ENCODE measurements at regions not wholly inside any gene's neighbourhood (a gene's known extent, or its start where the extent isn't known, plus 50 kb on each side); places are given as distances from the start of the nearest gene placed in this dataset.
"Not testable (repeated sequence)": the region's sequence is repeated elsewhere in the genome, so short reads cannot be mapped to it uniquely, and the experiment has no call there.

DNA sequence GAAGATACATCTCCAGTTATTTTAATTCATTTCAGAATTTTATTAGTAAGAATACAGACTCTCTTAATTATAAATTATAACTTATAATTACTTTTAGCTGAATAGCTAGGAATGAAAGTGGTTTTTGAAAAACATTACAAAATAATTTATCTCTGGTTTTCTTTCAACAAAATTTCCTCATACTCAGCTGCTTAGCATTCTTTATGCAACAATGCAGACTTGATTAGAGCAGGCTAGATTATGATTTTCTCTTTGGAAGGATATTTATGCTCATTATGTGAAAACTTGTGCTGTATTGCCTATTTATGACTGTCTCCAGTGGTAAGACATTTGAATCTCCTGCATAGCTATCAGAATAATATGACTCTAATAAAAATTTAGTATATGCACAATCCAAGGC lies 2023.7 kb downstream of the C4orf33 start:
- no peak for ATAC-seq

GRCh38 chr4:131137196-131137595 lies 2011.9 kb upstream of the PCDH10 start:
- ATAC-seq, result no peak

- no peak for ATAC-seq
Measured at GRCh38 chr4:131159261-131159660, 1989.8 kb upstream of the PCDH10 start.

DNA sequence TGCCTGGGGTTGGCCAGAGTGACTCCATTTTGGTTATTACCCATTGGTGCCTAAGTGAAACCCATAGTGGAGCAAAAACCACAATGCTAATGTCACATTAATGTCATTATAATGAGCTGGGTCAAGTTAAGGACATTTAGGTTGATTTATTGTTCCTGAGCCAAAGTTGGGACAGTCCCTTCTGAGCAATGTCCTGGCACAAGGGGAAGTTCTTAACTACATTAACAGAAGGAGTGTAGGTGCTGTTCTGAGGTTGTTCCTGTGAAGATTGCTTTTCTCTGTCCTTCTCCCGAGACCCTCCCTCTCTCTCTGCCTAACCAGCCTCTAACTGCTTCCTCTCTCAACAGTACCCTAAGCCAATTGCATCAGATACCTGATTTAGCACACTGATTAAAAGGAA lies 1956.8 kb upstream of the PCDH10 start:
- no peak for ATAC-seq

DNA sequence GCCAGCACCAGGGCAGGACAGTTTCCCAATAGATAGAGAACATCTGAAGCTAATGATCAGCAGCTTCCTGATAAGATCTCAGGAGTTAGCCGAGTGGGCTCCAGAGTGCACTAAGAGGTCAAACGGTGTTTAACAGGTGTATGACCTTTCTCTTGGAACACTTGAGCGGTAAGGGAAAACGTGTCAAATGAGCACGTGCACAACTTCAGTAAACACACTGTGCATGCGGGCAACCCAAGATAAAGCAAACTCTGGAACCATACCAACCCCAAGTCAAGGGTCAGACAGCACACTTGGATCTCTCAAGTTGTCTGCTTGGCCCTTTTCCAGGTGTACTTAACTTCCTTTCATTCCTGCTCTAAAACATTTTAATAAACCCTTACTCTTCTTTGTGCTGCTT lies 1941.5 kb upstream of the PCDH10 start:
- ATAC-seq, result no peak

DNA sequence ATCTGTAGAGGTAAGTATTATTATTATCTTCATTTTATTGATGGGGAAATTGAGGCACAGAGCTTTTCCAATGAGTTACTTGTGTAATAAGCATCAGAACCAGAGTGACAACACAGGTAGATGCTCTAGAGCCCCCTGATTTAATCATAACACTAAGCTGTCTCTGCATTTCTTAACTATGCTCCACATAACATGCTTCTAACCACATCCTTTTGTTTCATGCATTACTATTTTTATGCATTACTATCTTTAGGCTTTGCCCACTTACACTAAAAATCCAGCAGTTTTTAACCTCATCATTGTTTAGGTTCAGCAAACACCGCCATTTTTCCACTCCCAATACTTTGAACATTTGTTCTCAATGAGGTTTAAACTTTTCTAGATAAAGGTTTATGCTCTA lies 1900.8 kb upstream of the PCDH10 start:
- no peak for ATAC-seq

GRCh38 chr4:131251321-131251720 lies 1897.8 kb upstream of the PCDH10 start:
- ATAC-seq, result no peak

DNA sequence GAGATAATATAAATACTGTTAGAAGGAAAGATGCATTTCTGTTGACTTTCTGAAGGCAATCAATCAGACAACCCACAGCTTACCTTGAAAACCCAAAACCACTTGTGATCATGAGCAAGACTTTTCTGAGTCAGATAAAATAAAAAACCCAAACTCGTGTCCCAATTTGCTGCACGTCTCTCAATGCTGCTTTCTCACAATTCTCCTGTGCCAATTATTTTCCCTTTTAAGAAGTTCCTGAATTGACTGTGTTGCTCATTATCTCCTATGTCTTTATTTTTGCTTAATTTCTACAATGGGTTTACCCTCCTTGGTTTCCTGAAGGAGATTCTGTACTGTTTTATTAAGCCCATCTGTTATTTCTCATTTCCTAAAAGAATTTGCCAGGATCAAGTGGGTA lies 1891.9 kb upstream of the PCDH10 start:
- ATAC-seq, result no peak

DNA sequence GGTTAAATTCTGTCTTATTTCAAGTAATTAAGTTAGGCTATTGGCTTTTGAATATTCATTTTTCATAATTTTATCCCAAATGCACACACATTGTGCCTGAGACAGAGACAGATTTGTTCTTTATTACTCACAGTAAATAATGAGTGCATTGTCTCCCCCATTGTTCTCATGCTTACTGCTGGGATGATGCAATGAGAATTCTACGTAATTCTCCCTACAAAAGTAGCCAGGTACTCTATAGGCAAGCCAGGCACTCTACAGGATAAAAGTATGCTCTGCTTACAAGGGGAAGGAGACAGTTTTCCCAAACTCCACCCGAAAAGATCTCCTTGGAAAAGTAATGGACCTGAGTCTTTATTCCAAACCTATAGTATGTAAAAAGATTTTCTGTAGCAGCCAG lies 1890.7 kb upstream of the PCDH10 start:
- no peak for ATAC-seq

GRCh38 chr4:131288441-131288840 lies 1860.7 kb upstream of the PCDH10 start:
- no peak for ATAC-seq

- no peak for ATAC-seq
Measured at GRCh38 chr4:131296192-131296591, 1852.9 kb upstream of the PCDH10 start.

- no peak for ATAC-seq
Measured at GRCh38 chr4:131302108-131302507, 1847.0 kb upstream of the PCDH10 start.

GRCh38 chr4:131304686-131305085 lies 1844.4 kb upstream of the PCDH10 start:
- no peak for ATAC-seq

- ATAC-seq, result no peak
Measured at GRCh38 chr4:131309628-131310027, 1839.5 kb upstream of the PCDH10 start.

GRCh38 chr4:131316086-131316485 lies 1833.0 kb upstream of the PCDH10 start:
- ATAC-seq, result no peak

DNA sequence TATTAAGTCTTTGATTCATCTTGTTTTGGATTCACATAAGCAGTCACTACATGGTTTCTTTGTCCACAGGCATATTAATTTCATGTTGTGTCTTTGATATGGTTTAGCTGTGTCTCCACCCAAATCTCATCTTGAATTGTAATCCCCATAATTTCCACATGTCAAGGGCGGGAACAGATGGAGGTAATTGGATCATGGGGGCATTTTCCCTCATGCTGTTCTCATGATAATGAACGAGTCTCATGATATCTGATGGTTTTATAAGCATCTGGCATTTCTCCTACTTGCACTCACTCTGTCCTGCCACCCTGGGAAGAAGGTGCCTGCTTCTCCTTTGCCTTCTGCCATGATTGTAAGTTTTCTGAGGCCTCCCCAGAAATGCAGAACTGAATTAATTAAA lies 1811.2 kb upstream of the PCDH10 start:
- no peak for ATAC-seq

- no peak for ATAC-seq
Measured at GRCh38 chr4:131339137-131339536, 1810.0 kb upstream of the PCDH10 start.

GRCh38 chr4:131344761-131345160 lies 1804.3 kb upstream of the PCDH10 start:
- no peak for ATAC-seq

DNA sequence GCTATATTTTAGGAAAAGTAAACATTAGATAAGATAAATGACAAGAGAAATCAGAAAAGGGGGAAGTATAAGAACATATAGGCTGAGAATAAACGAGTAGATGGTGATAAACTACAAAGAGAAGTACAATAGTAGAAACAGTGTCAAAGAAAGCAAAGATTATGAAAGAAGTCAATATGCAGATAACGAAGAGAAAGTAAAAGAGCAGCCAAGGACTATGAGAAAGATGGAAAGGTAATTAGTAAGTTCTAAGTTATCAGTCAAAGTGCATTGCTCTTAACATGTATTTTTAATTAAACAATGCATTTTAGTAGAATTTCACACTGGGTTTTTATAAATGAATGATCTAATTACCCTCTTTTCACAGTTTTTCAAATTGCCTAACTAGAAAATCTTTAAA lies 1801.3 kb upstream of the PCDH10 start:
- ATAC-seq, result no peak

DNA sequence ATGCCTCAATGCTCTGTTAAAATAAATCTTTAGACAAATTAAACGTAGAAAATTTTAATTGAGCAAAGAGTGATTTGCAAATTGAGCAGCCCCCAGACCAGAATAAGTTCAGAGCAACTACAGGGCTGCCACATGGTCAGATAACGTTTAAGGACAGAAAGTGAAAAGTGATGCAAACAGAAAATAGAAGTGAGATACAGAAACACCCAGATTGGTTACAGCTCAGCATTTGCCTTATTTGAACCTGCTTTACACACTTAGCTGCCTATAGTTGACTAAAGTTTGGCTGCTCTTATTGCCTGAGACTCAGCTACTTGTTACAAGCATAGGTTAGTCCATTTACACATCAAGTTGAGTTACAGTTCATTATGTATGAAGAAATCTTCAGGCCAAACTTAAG lies 1800.8 kb upstream of the PCDH10 start:
- no peak for ATAC-seq

- not testable (repeated sequence) for ATAC-seq
Measured at GRCh38 chr4:131352371-131352770, 1796.7 kb upstream of the PCDH10 start.

- ATAC-seq, result no peak
Measured at GRCh38 chr4:131366714-131367113, 1782.4 kb upstream of the PCDH10 start.

GRCh38 chr4:131367441-131367840 lies 1781.7 kb upstream of the PCDH10 start:
- ATAC-seq, result no peak

DNA sequence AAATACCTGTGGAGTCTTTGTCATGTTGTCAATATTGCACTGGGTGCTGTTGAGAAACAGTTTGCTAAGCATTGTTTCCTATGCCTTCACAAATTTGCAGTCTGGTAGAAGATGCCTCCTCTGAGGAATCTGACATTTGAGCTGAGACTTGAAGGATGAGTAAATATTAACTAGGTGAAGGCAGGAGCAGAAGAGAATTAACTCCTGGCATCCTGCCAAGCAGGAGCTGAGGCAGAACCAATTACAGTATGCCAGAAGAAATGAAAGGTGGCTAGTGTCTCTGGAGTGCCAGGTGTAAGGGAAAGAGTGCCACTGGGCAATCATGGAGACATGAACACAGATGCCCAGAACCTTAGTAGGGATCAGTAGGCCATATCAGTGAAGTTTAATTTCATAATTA lies 1778.2 kb upstream of the PCDH10 start:
- ATAC-seq, result no peak

DNA sequence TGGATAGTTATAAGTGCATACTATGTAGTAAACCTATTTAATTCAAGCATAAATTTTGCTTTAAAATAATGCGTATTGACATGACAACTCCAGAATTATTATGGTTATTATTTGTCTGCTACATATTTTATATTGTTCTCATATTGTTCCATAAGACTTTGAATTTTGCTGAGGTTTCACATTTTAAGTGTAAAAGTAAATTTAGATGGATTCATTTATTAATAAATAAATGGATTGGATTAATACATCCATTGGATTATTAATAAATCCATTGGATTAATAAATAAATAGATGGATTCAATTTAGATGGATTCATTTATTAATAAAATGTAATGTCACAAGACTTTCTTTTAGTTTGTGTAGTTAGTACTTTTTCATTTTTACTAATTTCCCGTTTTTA lies 1768.0 kb upstream of the PCDH10 start:
- no peak for ATAC-seq

GRCh38 chr4:131382839-131383238 lies 1766.3 kb upstream of the PCDH10 start:
- no peak for ATAC-seq

Measured in esophagus mucosa (tissue), 1 donor.